K562 (cell line): ENCODE measurements at regions not wholly inside any gene's neighbourhood (a gene's known extent, or its start where the extent isn't known, plus 50 kb on each side); places are given as distances from the start of the nearest gene placed in this dataset.
A peak's percentile ranks its signal among the peaks of the same experiment; 100 is the strongest.

Source experiments
- CHD2 ChIP-seq: IDR thresholded peaks from 2 replicates; pipeline ENCODE4 v1.6.1; 2011; ENCODE audit warnings: low read depth, low read length
- DMBX1 ChIP-seq: fragments of 250-450 bp; sonication (Bioruptor Pico); IDR thresholded peaks from 2 replicates; pipeline ENCODE4 v1.8.0; 2022; ENCODE audit warnings: inconsistent platforms, mild to moderate bottlenecking, moderate library complexity, borderline replicate concordance
- E2F6 ChIP-seq, 2 experiments: IDR thresholded peaks; 2 replicates each; pipeline ENCODE4 v1.6.1; 2011; ENCODE audit warnings: borderline replicate concordance in 1 of 2, control low read depth in 1 of 2, low read depth in 1 of 2, low read length in 1 of 2, mild to moderate bottlenecking in 1 of 2, mixed read lengths in 1 of 2, moderate library complexity in 1 of 2; ENCODE audit not compliant: insufficient read depth in 1 of 2, insufficient read length in 1 of 2, poor library complexity in 1 of 2, severe bottlenecking in 1 of 2; ENCODE audit errors: extremely low read depth in 1 of 2
- EGR1 ChIP-seq: fragments of 450-650 bp; conservative IDR thresholded peaks from 2 replicates; pipeline ENCODE4 v1.6.1; 2017; ENCODE audit warnings: mild to moderate bottlenecking
- ERF ChIP-seq: fragments of 450-650 bp; formaldehyde crosslinking; IDR thresholded peaks from 2 replicates; pipeline ENCODE4 v1.4.0; 2020; ENCODE audit warnings: mild to moderate bottlenecking, mixed read lengths
- FOSL1 ChIP-seq: fragments of 200-800 bp; sonication (Bioruptor generic); conservative IDR thresholded peaks from 2 replicates; pipeline ENCODE4 v1.6.1; 2016; ENCODE audit warnings: missing genetic modification characterization, missing compliant biosample characterization
- HLTF ChIP-seq: fragments of 450-650 bp; IDR thresholded peaks from 2 replicates; pipeline ENCODE4 v1.6.1; 2016
- MBD2 ChIP-seq: sonication (generic); IDR thresholded peaks from 2 replicates; pipeline ENCODE4 v1.6.1; 2016; ENCODE audit warnings: low read depth, borderline replicate concordance
- RBM14 ChIP-seq: fragments of 200-400 bp; formaldehyde crosslinking; IDR thresholded peaks from 2 replicates; pipeline ENCODE4 v1.6.1; 2018; ENCODE audit warnings: low read depth, mild to moderate bottlenecking, low read length, moderate library complexity, borderline replicate concordance; ENCODE audit not compliant: insufficient read depth
- SMAD3 ChIP-seq: fragments of 450-650 bp; formaldehyde crosslinking; conservative IDR thresholded peaks from 2 replicates; pipeline ENCODE4 v1.4.0; 2020; ENCODE audit warnings: mild to moderate bottlenecking
- ZBTB11 ChIP-seq, 3 experiments: fragments of 200-800 bp in 1 of 3; fragments of 250-450 bp in 1 of 3; fragments of 450-650 bp in 1 of 3; sonication (Bioruptor Pico) in 1 of 3; sonication (Bioruptor generic) in 1 of 3; formaldehyde crosslinking in 1 of 3; IDR thresholded peaks; 2 replicates each; pipeline versions ENCODE4 v1.6.1 to v1.8.0; 2016 to 2022; ENCODE audit warnings: mild to moderate bottlenecking in 2 of 3, missing genetic modification characterization in 2 of 3, missing compliant biosample characterization in 1 of 3, moderate library complexity in 1 of 3

DNA sequence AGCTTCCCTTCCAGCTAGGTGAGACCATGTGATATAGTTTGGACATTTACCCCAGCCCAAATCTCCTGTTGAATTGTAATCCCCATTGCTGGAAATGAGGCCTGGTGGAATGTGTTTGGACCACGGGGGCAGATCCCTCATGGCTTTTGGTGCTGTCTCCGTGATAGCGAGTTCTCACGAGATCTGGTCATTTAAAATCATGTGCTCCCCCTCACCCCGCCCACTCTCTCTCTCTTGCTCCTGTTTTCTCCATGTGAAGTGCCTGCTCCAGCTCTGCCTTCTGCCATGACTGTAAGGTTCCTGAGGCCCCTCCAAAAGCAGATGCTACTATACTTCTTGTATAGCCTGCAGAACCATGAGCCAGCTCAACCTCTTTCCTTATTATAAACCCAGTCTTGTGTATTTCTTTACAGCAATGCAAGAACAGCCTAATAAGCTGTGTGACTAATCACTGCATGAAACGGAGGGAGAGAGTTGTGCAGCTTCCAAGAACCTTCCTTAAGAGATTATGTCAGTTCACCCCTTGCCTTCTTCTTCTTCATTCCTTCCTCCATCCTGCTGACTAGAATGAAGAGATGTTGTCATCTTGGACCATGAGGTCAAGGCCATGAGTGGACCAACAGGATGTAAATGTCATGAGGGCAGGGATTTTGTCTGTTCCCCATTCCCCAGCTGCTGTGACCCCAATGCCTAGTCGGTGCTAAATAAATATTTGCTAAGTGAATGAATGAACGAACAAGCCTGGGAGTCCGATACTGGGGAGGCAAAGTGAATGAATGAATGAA is 91.0 kb downstream of the CPN2 start (continued):
- TF ChIP-seq RBM14: no peak
- peak in 1 of 3 experiments; percentile 42; a peak in 1 of 6 replicates for TF ChIP-seq ZBTB11 (CRISPR knock-in tag; IDR thresholded peaks at IDR 0.05)
- TF ChIP-seq ERF (CRISPR knock-in tag): no peak
- peak; percentile 90 for TF ChIP-seq CHD2
- 0 out of 2 replicates have a peak, but pooled peaks have one; percentile 31 for TF ChIP-seq SMAD3 (CRISPR knock-in tag)
- TF ChIP-seq HLTF: no peak
- TF ChIP-seq FOSL1 (tag): peak; percentile 23; the same call in 1 of the 2 replicates
- peak; percentile 49; the same call in 1 of the 2 replicates for TF ChIP-seq DMBX1
- TF ChIP-seq MBD2: no peak
- peak; percentile 40 to 63 for TF ChIP-seq E2F6 (IDR thresholded peaks at IDR 0.05; ENCODE audit: borderline replicate concordance in 1 of 2, extremely low read depth in 1 of 2, insufficient read depth in 1 of 2, insufficient read length in 1 of 2, low read depth in 1 of 2, low read length in 1 of 2, poor library complexity in 1 of 2, severe bottlenecking in 1 of 2)
- TF ChIP-seq EGR1: peak; percentile 61; the same call in 1 of the 2 replicates
